ENCODE measurements at regions not wholly inside any gene's neighbourhood (a gene's known extent, or its start where the extent isn't known, plus 50 kb on each side); places are given as distances from the start of the nearest gene placed in this dataset.

GRCh38 chr11:22079133-22079872, 113.6 kb upstream of the ANO5 start:
- ATAC-seq (peak; percentile 85), DNase-seq (peak; percentile 70 to 81 (median 73))
- TF ChIP-seq POLR2A (IDR thresholded peaks at IDR 0.05) (peak in 1 of 3 donors; percentile 20), CTCF (IDR thresholded peaks at IDR 0.05) (peak in 4 of 7 experiments; percentile 27 to 34 (median 30))
- intact Hi-C loops (cut with DNase I) = no loop called here
- Histone ChIP-seq H3K27me3 (no peaks in the 10 kb centered on the region), H3K4me3 (no peak overlapping the region), H3K4me1 (peaks cover 65% of the 10 kb centered on the region), H3K9me3 (no peaks in the 10 kb centered on the region), H3K36me3 (replicated peaks in 1 of 2; ENCODE audit: insufficient read depth in 1 of 2, low read depth in 2 of 2) (no peaks in the 10 kb centered on the region), H3K27ac (peak overlapping the region; percentile 29 to 76 (median 56))
- 33 to 40% methylated on average over 1 of the region's 1 CpG for WGBS, 2 donors

GRCh38 chr11:22082178-22082577, 110.7 kb upstream of the ANO5 start:
- intact Hi-C loops (cut with DNase I) = no loop called here
- ATAC-seq (peak; percentile 41), DNase-seq (peak in 3 of 4 donors; percentile 22 to 37 (median 24))
- peaks cover 56% of the 10 kb centered on the region for H3K4me1 ChIP-seq
- peak overlapping the region; percentile 18 to 73 (median 53) for H3K27ac ChIP-seq
- TF ChIP-seq CTCF (IDR thresholded peaks at IDR 0.05) (no peak), POLR2A (IDR thresholded peaks at IDR 0.05) (no peak)
- no peaks in the 10 kb centered on the region for H3K9me3 ChIP-seq
- no peak overlapping the region for H3K4me3 ChIP-seq
- no peaks in the 10 kb centered on the region for H3K27me3 ChIP-seq
- H3K36me3 ChIP-seq (replicated peaks in 1 of 2; ENCODE audit: insufficient read depth in 1 of 2, low read depth in 2 of 2) = no peaks in the 10 kb centered on the region

GRCh38 chr11:22082788-22083187, 110.1 kb upstream of the ANO5 start:
- no peaks in the 10 kb centered on the region for H3K36me3 ChIP-seq (replicated peaks in 1 of 2; ENCODE audit: insufficient read depth in 1 of 2, low read depth in 2 of 2)
- no peak for TF ChIP-seq POLR2A (IDR thresholded peaks at IDR 0.05)
- TF ChIP-seq CTCF (IDR thresholded peaks at IDR 0.05) = no peak
- intact Hi-C loops (cut with DNase I) = no loop called here
- ATAC-seq (peak; percentile 52), DNase-seq (no peak)
- no peaks in the 10 kb centered on the region for H3K27me3 ChIP-seq
- H3K9me3 ChIP-seq = no peaks in the 10 kb centered on the region
- no peak overlapping the region for H3K4me3 ChIP-seq
- H3K27ac ChIP-seq = peak overlapping the region in 3 of 4 donors; percentile 44 to 73 (median 62)
- peaks cover 50% of the 10 kb centered on the region for H3K4me1 ChIP-seq

GRCh38 chr11:22084056-22084455, 108.8 kb upstream of the ANO5 start:
- Histone ChIP-seq H3K4me1 (peaks cover 43% of the 10 kb centered on the region), H3K36me3 (replicated peaks in 1 of 2; ENCODE audit: insufficient read depth in 1 of 2, low read depth in 2 of 2) (no peaks in the 10 kb centered on the region), H3K4me3 (no peak overlapping the region), H3K27ac (peak overlapping the region in 3 of 4 donors; percentile 14 to 53 (median 27)), H3K9me3 (no peaks in the 10 kb centered on the region), H3K27me3 (no peaks in the 10 kb centered on the region)
- no peak for DNase-seq
- no peak for TF ChIP-seq POLR2A (IDR thresholded peaks at IDR 0.05)
- TF ChIP-seq CTCF (IDR thresholded peaks at IDR 0.05) = no peak
- intact Hi-C loops (cut with DNase I) = no loop called here
- ATAC-seq = no peak
- 11 to 29% methylated on average over 1 of the region's 1 CpG for WGBS, 2 donors

- intact Hi-C loops (cut with DNase I) = no loop called here
- no peak for DNase-seq
- H3K27ac ChIP-seq = peak overlapping the region in 3 of 4 donors; percentile 14 to 53 (median 27)
- H3K9me3 ChIP-seq = no peaks in the 10 kb centered on the region
- peaks cover 38% of the 10 kb centered on the region for H3K4me1 ChIP-seq
- no peak overlapping the region for H3K4me3 ChIP-seq
- no peaks in the 10 kb centered on the region for H3K27me3 ChIP-seq
- ATAC-seq = no peak
- no peaks in the 10 kb centered on the region for H3K36me3 ChIP-seq (replicated peaks in 1 of 2; ENCODE audit: insufficient read depth in 1 of 2, low read depth in 2 of 2)
- TF ChIP-seq CTCF (IDR thresholded peaks at IDR 0.05) (no peak), POLR2A (IDR thresholded peaks at IDR 0.05) (no peak)
Measured at GRCh38 chr11:22084564-22084963, 108.3 kb upstream of the ANO5 start.

Data from body of pancreas (tissue), 4 donors.